ENCODE measurements at regions not wholly inside any gene's neighbourhood (a gene's known extent, or its start where the extent isn't known, plus 50 kb on each side); places are given as distances from the start of the nearest gene placed in this dataset.

- no peak for DNase-seq
Measured at GRCh38 chr10:120984221-120984620, 133.1 kb downstream of the WDR11 start.

GRCh38 chr10:120987359-120987758 is 136.2 kb downstream of the WDR11 start:
- DNase-seq: no peak

DNA sequence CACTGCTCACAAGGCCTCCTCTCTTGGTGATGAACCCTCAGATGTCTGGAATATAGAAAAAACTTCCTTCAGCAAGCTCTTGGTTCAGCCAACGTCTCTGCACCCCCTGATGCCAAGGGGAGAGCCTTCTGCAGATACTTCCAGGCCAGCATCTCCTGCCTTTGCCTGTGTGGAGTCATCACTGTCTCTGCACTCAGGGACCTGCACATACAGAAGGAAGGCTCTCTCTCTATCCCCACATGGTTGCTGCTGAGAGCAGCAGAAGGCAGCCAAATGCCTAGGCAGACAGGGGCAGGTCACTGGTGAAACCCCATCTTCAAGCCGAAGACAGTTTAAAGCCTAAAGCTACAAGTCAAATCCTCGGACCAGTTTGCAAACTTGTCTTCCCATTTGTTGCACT is 137.6 kb downstream of the WDR11 start:
- no peak for DNase-seq

GRCh38 chr10:120989279-120989678 is 138.1 kb downstream of the WDR11 start:
- no peak for DNase-seq

GRCh38 chr10:120989996-120990598 is 138.9 kb downstream of the WDR11 start:
- DNase-seq: no peak

- DNase-seq: no peak
Measured at GRCh38 chr10:120990831-120991230, 139.7 kb downstream of the WDR11 start.

DNA sequence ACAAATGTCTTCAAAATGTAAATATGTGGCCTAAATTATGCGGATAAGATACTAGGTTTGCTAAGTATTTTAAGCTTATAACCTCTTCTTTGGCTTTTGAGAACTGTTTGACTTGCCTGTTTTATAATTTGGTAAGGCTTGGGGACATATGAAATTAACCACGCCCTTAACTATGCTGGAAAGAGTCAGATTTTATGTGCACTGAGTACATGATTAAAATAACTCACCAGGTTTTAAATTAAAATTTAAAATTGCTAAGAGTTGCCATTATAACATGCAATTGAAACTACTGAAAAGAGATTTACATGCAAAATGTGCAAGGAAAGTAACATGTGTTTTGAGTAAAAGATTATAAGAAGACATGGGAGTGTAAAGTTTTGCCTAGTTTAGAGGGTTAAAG is 141.9 kb downstream of the WDR11 start:
- DNase-seq: no peak

- DNase-seq: no peak
Measured at GRCh38 chr10:120995768-120996167, 144.6 kb downstream of the WDR11 start.

- DNase-seq: no peak
Measured at GRCh38 chr10:120996456-120997034, 145.4 kb downstream of the WDR11 start.

GRCh38 chr10:120997313-120997712 is 146.2 kb downstream of the WDR11 start:
- no peak for DNase-seq

- DNase-seq: no peak
Measured at GRCh38 chr10:120997756-120998155, 146.6 kb downstream of the WDR11 start.

DNA sequence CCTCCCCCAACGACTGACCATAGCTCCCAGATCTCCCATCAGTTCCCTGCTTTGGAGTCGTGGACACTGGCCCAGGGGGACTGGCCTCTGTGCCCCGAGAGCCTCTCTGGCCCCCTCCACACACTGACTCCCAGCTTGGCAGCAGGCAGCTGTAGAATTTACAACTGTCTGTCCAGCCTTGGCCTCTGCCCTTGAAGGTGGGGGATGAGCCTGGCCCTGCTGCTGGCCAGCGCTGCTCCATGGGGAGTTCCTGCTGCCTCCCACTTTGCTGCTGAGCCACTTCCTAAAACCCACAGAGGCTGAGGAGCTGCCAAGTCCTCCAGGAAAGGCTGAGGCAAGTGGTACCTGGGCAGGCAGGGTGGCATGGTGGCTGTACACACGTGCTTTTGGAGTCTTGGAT is 147.1 kb downstream of the WDR11 start:
- no peak for DNase-seq

DNA sequence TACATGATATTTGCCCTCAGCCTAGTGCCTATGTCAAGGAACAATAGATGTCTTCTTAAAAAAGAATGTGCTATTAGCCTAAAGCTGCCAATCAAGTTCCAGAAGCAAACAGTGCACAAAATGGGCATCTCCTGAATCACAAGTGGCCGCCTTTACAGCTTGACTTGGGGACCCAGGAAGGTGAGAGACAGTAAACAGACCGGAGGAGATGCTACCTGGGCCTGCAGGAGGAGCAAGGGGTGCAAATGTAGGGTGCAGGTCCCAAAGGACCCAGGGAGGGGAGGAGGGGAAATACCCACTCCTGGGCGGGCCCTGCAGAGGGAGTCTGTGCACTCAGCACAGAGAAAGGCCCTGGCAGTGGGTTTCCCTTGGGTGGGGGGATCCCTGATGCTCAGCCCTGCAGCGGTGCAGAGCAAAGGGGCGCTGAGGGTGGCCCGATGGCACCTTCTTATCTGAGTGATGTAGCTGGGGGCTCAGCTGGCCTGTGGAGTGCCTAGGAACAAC is 147.7 kb downstream of the WDR11 start:
- no peak for DNase-seq

- DNase-seq: no peak
Measured at GRCh38 chr10:120999868-121000267, 148.7 kb downstream of the WDR11 start.

DNA sequence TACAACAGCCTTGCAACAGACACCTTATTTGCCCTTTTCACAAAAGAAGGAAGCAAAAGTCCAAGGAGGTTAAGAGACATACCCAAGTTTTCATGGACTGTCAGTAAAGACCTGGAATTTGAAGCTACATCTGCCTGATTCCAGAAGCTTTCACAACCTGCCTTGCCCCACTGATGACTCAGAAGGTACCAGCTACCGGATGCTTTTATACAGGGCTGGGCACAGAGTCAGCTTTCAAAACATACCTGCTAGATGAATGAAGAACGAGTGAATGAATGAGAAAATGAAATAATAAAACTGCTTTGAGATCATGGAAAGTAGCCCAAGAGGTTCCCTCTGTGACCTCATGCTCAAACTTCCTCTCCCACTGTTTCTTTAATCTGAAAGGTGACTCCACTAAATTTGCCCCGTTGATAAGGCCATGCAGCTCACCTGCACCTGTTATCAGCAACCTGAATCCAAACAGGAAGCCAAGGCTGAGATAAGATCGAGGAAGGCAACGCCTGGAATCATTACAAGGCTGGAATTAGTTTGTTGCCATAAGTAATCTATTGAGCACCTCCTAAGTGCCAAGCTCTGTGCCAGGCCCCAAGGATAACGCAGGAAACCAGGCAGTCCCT is 151.5 kb downstream of the WDR11 start:
- no peak for DNase-seq

DNA sequence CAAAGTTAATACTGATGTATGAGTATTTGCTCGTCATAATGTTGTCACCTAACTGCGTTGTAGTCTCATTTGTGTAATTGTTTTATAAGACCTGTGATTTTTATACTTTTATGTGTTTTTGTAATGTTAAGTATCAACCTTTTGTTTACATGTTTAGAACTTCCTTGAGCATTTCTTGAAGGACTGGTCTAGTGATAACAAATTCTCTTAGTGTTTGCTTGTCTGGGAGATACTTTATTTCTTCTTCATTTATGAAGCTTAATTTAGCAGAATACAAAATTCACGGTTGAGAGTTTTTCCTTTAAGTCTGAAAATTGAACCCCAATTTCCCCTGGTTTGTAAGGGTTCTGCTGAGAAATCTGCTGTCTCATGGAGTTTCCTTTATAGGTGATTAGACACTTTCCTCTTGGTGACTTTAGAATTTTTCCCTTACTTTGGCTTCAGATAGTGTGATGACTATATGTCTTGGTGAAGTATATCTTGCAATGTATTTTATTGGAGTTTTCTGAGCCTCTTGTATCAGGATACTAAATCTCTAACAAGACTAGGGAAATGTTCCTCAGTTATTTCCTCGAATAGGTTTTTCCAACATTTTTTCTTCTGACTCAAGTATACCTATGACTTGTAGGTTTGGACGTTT is 154.9 kb downstream of the WDR11 start:
- DNase-seq: no peak

DNA sequence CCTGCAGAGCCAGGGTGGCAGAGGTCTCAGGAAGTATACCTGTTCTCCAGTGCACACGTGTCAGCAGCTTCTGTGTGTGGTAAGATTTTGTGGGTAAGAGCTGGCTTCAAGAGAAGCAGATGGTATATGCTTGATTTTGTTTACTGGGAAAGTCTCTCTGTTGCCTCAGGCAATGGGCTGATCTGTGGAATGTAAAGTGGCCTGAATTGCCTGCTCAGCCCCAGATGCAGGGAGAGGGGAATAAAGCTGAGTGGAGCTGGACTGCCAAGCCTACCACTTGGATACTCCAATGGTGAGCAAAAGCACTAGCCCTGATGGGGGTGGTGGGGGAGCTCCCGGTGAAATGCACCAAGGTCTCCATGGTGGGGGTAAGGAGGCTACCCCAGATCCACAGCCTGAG is 156.1 kb downstream of the WDR11 start:
- DNase-seq: no peak

DNA sequence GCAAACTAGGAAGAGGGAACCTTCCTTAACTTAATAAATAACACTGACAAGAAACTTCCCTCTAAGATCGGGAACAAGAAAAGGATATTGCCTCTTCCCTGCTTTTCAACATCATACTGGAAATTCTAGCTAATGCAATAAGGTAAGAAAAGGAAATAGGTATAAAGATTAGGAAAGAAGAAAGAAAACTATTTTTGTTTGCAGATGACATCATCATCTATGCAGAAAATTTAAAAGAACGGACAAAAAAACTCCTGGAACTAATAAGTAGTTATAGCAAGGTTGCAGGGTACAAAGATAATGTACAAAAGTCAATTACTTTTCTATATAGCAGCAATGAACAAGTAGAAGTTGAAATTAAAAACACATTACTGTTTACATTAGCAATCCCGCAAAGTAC is 164.8 kb downstream of the WDR11 start:
- no peak for DNase-seq

GRCh38 chr10:121024905-121025584 is 173.9 kb downstream of the WDR11 start:
- no peak for DNase-seq

- DNase-seq: no peak
Measured at GRCh38 chr10:121025731-121026130, 174.6 kb downstream of the WDR11 start.

GRCh38 chr10:121027371-121027770 is 176.2 kb downstream of the WDR11 start:
- no peak for DNase-seq

- DNase-seq: no peak
Measured at GRCh38 chr10:121032460-121032859, 181.3 kb downstream of the WDR11 start.

DNA sequence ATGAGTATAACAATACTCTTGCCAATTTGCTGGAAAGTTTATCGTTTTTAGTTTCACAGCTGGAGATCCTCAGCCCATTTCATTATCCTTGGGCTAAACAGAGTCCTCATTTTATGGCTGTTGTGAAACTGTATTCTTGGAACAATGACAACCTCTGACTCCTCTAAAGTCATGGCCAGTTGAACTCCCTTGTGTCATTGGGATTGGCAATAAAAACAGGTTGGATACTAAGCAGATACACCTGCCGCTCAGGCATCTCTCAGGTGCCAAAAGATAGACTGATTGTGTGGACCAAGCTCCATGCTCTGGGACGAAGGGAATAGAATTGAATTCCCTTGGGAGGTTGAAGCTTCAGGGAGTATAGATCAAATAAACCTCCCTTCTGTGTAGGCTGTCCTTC is 182.2 kb downstream of the WDR11 start:
- no peak for DNase-seq

DNA sequence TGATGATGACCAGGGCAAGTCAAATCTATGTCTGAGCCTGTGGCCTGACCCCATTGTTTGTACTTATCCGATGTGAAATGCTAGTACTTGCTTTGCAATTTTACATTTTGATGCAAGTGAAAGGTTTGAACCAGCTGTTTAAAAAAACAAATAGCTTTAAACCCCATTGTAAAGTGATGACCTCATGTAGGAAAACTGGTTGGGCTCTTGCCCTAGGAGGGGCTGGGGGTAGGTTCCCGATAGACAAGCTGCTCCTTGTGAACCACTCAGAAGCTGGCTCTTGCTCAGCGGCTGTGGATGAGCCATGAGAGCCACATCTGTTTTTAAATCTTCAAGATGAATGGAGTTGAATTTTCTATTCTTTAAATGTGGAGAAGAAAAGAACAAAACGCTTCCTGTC is 185.3 kb downstream of the WDR11 start:
- no peak for DNase-seq

Data from stimulated activated CD4-positive, alpha-beta T cell treated with anti-CD3 and anti-CD28 coated beads, Interleukin-4, amount 100 ng/mL, for 1 hour (primary cell).